Right renal pelvis (tissue), 4 donors: ENCODE measurements at regions not wholly inside any gene's neighbourhood (a gene's known extent, or its start where the extent isn't known, plus 50 kb on each side); places are given as distances from the start of the nearest gene placed in this dataset.

Source experiments
- DNase-seq, 4 donors: peaks; one replicate each; pipeline ENCODE4 v3.0.0-alpha.2; 2013; ENCODE audit warnings: low read depth in 4 of 4, low spot score in 3 of 4, missing footprints in 1 of 4

- DNase-seq = no peak
Measured at GRCh38 chr20:60999250-60999649, 252.8 kb upstream of the CDH4 start.

GRCh38 chr20:61002090-61002489 lies 250.0 kb upstream of the CDH4 start:
- no peak for DNase-seq

- no peak for DNase-seq
Measured at GRCh38 chr20:61014491-61014890, 237.6 kb upstream of the CDH4 start.

- no peak for DNase-seq
Measured at GRCh38 chr20:61015602-61016001, 236.5 kb upstream of the CDH4 start.

- DNase-seq = no peak
Measured at GRCh38 chr20:61019322-61019721, 232.7 kb upstream of the CDH4 start.

GRCh38 chr20:61023612-61024011 lies 228.4 kb upstream of the CDH4 start:
- no peak for DNase-seq

- DNase-seq = no peak
Measured at GRCh38 chr20:61024390-61024789, 227.7 kb upstream of the CDH4 start.

- no peak for DNase-seq
Measured at GRCh38 chr20:61025536-61025935, 226.5 kb upstream of the CDH4 start.

GRCh38 chr20:61026173-61026572 lies 225.9 kb upstream of the CDH4 start:
- DNase-seq = no peak

- no peak for DNase-seq
Measured at GRCh38 chr20:61026731-61027130, 225.3 kb upstream of the CDH4 start.

- DNase-seq = no peak
Measured at GRCh38 chr20:61027218-61027617, 224.8 kb upstream of the CDH4 start.

- DNase-seq = no peak
Measured at GRCh38 chr20:61030130-61030529, 221.9 kb upstream of the CDH4 start.

- DNase-seq = no peak
Measured at GRCh38 chr20:61031101-61031830, 220.8 kb upstream of the CDH4 start.

- DNase-seq = no peak
Measured at GRCh38 chr20:61037498-61037897, 214.6 kb upstream of the CDH4 start.

GRCh38 chr20:61041481-61041880 lies 210.6 kb upstream of the CDH4 start:
- DNase-seq = no peak

- DNase-seq = no peak
Measured at GRCh38 chr20:61042506-61043385, 209.3 kb upstream of the CDH4 start.

GRCh38 chr20:61043681-61044080 lies 208.4 kb upstream of the CDH4 start:
- no peak for DNase-seq

- DNase-seq = no peak
Measured at GRCh38 chr20:61044499-61044898, 207.6 kb upstream of the CDH4 start.

- DNase-seq = no peak
Measured at GRCh38 chr20:61045091-61045490, 207.0 kb upstream of the CDH4 start.

GRCh38 chr20:61045876-61046585 lies 206.0 kb upstream of the CDH4 start:
- DNase-seq = no peak

- no peak for DNase-seq
Measured at GRCh38 chr20:61046721-61047351, 205.2 kb upstream of the CDH4 start.
